ENCODE measurements at regions not wholly inside any gene's neighbourhood (a gene's known extent, or its start where the extent isn't known, plus 50 kb on each side); places are given as distances from the start of the nearest gene placed in this dataset.

DNA sequence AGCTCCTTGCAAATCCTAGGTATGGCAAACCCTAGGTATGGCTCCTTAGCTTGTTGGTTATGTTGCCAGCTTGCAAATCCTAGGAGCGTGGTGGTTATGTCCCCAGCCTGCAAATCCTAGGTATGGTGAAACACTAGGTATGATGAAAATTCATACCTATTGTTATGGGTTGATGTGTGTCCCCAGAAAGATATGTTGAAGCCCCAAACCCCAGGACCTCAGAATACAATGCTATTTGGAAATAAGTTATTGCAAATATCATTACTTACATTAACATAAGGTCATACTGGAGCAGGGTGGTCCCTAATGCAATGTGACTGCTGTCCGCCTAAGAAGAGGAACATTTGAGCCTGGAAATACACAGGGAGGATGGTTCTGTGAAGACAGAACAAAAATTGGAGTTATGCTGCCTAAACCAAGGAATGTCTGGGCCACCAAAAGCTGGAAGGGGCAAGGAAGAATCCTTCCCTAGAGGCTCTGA is 220.8 kb downstream of the MYCN start:
- no peak for TF ChIP-seq EZH2 (IDR thresholded peaks at IDR 0.05; ENCODE audit: borderline replicate concordance, insufficient read depth, low read depth, low read length, poor library complexity, severe bottlenecking)
- TF ChIP-seq, protein P1, sequence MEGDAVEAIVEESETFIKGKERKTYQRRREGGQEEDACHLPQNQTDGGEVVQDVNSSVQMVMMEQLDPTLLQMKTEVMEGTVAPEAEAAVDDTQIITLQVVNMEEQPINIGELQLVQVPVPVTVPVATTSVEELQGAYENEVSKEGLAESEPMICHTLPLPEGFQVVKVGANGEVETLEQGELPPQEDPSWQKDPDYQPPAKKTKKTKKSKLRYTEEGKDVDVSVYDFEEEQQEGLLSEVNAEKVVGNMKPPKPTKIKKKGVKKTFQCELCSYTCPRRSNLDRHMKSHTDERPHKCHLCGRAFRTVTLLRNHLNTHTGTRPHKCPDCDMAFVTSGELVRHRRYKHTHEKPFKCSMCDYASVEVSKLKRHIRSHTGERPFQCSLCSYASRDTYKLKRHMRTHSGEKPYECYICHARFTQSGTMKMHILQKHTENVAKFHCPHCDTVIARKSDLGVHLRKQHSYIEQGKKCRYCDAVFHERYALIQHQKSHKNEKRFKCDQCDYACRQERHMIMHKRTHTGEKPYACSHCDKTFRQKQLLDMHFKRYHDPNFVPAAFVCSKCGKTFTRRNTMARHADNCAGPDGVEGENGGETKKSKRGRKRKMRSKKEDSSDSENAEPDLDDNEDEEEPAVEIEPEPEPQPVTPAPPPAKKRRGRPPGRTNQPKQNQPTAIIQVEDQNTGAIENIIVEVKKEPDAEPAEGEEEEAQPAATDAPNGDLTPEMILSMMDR (IDR thresholded peaks at IDR 0.05) = no peak

Data from B cell (primary cell).